ENCODE measurements at regions not wholly inside any gene's neighbourhood (a gene's known extent, or its start where the extent isn't known, plus 50 kb on each side); places are given as distances from the start of the nearest gene placed in this dataset.

DNA sequence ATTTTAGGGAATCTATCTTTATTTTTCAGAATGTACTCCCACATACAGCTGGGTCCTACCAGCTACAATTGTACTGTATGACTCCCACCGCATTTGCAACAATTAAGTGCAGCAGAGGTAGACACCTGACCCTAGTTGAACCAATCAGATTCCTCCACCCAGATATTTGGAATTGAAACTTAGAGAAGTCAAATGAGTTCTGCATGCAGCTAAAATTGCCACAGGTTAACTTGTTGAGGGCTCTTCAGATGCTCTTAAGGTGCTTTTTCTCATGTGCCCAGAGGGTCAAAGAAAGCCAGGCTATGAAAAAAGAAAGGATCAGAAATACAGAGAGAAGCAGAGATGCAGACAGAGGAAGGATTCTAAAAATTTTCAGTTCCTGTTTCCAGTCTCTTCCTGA is 68.0 kb upstream of the TES start:
- TF ChIP-seq, protein P1, sequence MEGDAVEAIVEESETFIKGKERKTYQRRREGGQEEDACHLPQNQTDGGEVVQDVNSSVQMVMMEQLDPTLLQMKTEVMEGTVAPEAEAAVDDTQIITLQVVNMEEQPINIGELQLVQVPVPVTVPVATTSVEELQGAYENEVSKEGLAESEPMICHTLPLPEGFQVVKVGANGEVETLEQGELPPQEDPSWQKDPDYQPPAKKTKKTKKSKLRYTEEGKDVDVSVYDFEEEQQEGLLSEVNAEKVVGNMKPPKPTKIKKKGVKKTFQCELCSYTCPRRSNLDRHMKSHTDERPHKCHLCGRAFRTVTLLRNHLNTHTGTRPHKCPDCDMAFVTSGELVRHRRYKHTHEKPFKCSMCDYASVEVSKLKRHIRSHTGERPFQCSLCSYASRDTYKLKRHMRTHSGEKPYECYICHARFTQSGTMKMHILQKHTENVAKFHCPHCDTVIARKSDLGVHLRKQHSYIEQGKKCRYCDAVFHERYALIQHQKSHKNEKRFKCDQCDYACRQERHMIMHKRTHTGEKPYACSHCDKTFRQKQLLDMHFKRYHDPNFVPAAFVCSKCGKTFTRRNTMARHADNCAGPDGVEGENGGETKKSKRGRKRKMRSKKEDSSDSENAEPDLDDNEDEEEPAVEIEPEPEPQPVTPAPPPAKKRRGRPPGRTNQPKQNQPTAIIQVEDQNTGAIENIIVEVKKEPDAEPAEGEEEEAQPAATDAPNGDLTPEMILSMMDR (IDR thresholded peaks at IDR 0.05; ENCODE audit: poor library complexity) = no peak
- no peak for TF ChIP-seq EZH2phosphoT487 (IDR thresholded peaks at IDR 0.05; ENCODE audit: low read depth, severe bottlenecking, unreplicated experiment)
- no peak for TF ChIP-seq EZH2 (IDR thresholded peaks at IDR 0.05; ENCODE audit: borderline replicate concordance)

Data from hepatocyte (in vitro differentiated cells).